NT2/D1 (cell line): ENCODE measurements at regions not wholly inside any gene's neighbourhood (a gene's known extent, or its start where the extent isn't known, plus 50 kb on each side); places are given as distances from the start of the nearest gene placed in this dataset.
"Not testable (repeated sequence)": the region's sequence is repeated elsewhere in the genome, so short reads cannot be mapped to it uniquely, and the experiment has no call there.

Experiments
- DNase-seq: peaks from one replicate; pipeline ENCODE4 v3.0.0-alpha.2; 2011; ENCODE audit warnings: low read depth, low spot score
- H3K27me3 ChIP-seq: 2 replicates; pipeline ENCODE4 v1.6.0; 2011; ENCODE audit warnings: mild to moderate bottlenecking; ENCODE audit not compliant: insufficient read length, insufficient read depth
- H3K36me3 ChIP-seq: 2 replicates; pipeline ENCODE4 v1.6.1; 2011; ENCODE audit warnings: mild to moderate bottlenecking, low read length, mixed read lengths; ENCODE audit not compliant: insufficient read depth, insufficient read length
- H3K4me1 ChIP-seq: 2 replicates; pipeline ENCODE4 v1.5.1; 2011; ENCODE audit not compliant: insufficient read depth, insufficient read length
- H3K4me3 ChIP-seq: 2 replicates; pipeline ENCODE4 v1.5.1; 2011; ENCODE audit warnings: low read depth; ENCODE audit not compliant: insufficient read length
- H3K9ac ChIP-seq: 2 replicates; pipeline ENCODE4 v1.6.0; 2011; ENCODE audit warnings: low read depth; ENCODE audit not compliant: insufficient read length
- H3K9me3 ChIP-seq: 2 replicates; pipeline ENCODE4 v1.5.1; 2011; ENCODE audit warnings: mild to moderate bottlenecking, low read length; ENCODE audit not compliant: insufficient read depth
- SUZ12 ChIP-seq: IDR thresholded peaks from 2 replicates; pipeline ENCODE4 v1.6.1; 2011; ENCODE audit not compliant: insufficient read length, insufficient read depth; ENCODE audit errors: extremely low read depth
- YY1 ChIP-seq: IDR thresholded peaks from 2 replicates; pipeline ENCODE4 v1.6.1; 2011; ENCODE audit not compliant: insufficient read length, insufficient read depth
- ZNF274 ChIP-seq: IDR thresholded peaks from 2 replicates; pipeline ENCODE4 v1.6.1; 2011; ENCODE audit warnings: mild to moderate bottlenecking, low read depth, low read length

DNA sequence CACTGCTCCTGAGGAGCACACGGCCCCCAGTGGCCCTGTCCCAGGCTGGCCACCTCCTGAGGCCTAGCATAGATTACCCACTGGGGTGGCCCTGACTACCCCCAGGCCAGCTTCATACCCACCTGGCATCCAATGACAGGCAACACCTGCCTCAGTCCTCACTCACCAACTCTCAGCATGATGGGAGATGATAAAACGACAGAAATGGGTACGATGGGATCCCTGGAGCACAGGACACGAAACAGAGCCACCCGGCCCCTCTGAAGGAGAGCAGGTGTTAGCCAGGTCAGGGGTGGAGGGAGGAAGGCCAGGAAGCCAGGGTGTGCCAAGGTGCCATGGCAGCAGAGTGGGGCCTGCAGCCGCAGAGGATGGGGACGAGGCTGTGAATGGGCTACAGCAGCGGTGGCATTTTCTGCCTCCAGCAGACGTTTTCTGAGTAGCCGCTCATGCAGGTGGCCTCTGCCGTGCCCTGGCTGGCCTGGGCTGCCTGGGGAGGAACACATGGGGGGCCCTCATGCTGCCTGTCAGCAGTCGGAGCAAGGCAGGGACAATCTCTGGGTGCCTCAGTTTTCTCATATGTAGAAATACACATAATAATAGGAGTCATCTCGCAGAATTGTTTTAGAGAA is 50.2 kb upstream of the FGF3 start:
- no peak for DNase-seq
- Histone ChIP-seq H3K9me3 (no peaks in the 10 kb centered on the region; the same call in 1 of the 2 replicates), H3K4me3 (no peak overlapping the region), H3K27me3 (peaks cover 4% of the 10 kb centered on the region), H3K4me1 (peaks cover 17% of the 10 kb centered on the region), H3K9ac (no peak overlapping the region), H3K36me3 (no peaks in the 10 kb centered on the region)
- no peak for TF ChIP-seq ZNF274
- TF ChIP-seq SUZ12: no peak
- TF ChIP-seq YY1: no peak

DNA sequence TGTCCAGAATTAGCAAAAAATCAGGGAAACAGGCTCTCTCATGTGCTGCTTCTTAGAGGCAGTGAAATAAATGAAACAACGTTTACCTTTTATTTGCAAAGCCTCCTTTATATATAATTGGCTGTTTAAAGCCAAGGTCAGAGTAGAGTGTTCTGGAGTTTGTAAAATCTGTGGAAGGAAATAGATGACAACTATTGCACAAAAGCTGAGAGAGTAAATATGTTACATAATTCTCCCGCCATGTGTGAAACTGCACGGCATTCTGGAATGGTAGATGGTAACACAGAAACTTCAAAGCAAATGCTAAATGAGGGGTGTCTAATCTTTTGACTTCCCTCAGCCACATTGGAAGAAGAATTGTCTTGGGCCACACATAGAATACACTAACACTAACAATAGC is 51.5 kb upstream of the FGF3 start:
- Histone ChIP-seq H3K9me3 (no peaks in the 10 kb centered on the region; the same call in 1 of the 2 replicates), H3K4me1 (peaks cover 17% of the 10 kb centered on the region), H3K4me3 (no peak overlapping the region), H3K27me3 (peaks cover 4% of the 10 kb centered on the region), H3K36me3 (no peaks in the 10 kb centered on the region), H3K9ac (no peak overlapping the region)
- DNase-seq: no peak
- no peak for TF ChIP-seq ZNF274
- no peak for TF ChIP-seq SUZ12

GRCh38 chr11:69873166-69874077 is 54.2 kb upstream of the FGF3 start:
- TF ChIP-seq YY1 (no peak), SUZ12 (no peak), ZNF274 (no peak)
- Histone ChIP-seq H3K36me3 (no peaks in the 10 kb centered on the region), H3K27me3 (peaks cover 4% of the 10 kb centered on the region), H3K4me1 (peaks cover 3% of the 10 kb centered on the region), H3K9me3 (no peaks in the 10 kb centered on the region; the same call in 1 of the 2 replicates), H3K4me3 (no peak overlapping the region), H3K9ac (no peak overlapping the region)
- no peak for DNase-seq

- H3K36me3 ChIP-seq: no peaks in the 10 kb centered on the region
- H3K4me3 ChIP-seq: no peak overlapping the region
- no peak overlapping the region for H3K9ac ChIP-seq
- TF ChIP-seq SUZ12 (no peak), ZNF274 (no peak), YY1 (no peak)
- no peak for DNase-seq
- no peaks in the 10 kb centered on the region for H3K27me3 ChIP-seq
- peaks cover 2% of the 10 kb centered on the region for H3K4me1 ChIP-seq
- H3K9me3 ChIP-seq: no peaks in the 10 kb centered on the region; the same call in 1 of the 2 replicates
These were observed 55.2 kb upstream of the FGF3 start for GRCh38 chr11:69874178-69874983.

- no peaks in the 10 kb centered on the region; the same call in 1 of the 2 replicates for H3K9me3 ChIP-seq
- no peak for DNase-seq
- H3K9ac ChIP-seq: no peak overlapping the region
- H3K4me1 ChIP-seq: peaks cover 2% of the 10 kb centered on the region
- H3K36me3 ChIP-seq: no peaks in the 10 kb centered on the region
- H3K27me3 ChIP-seq: no peaks in the 10 kb centered on the region
- no peak for TF ChIP-seq YY1
- TF ChIP-seq ZNF274: no peak
- no peak for TF ChIP-seq SUZ12
- no peak overlapping the region for H3K4me3 ChIP-seq
These were observed 55.9 kb upstream of the FGF3 start for GRCh38 chr11:69874984-69875624.

GRCh38 chr11:69876013-69876412 is 56.8 kb upstream of the FGF3 start:
- H3K4me1 ChIP-seq: peaks cover 2% of the 10 kb centered on the region
- no peak overlapping the region for H3K4me3 ChIP-seq
- no peaks in the 10 kb centered on the region for H3K36me3 ChIP-seq
- H3K9me3 ChIP-seq: no peaks in the 10 kb centered on the region; the same call in 1 of the 2 replicates
- DNase-seq: no peak
- H3K9ac ChIP-seq: no peak overlapping the region
- no peaks in the 10 kb centered on the region for H3K27me3 ChIP-seq
- no peak for TF ChIP-seq ZNF274
- no peak for TF ChIP-seq YY1
- no peak for TF ChIP-seq SUZ12

DNA sequence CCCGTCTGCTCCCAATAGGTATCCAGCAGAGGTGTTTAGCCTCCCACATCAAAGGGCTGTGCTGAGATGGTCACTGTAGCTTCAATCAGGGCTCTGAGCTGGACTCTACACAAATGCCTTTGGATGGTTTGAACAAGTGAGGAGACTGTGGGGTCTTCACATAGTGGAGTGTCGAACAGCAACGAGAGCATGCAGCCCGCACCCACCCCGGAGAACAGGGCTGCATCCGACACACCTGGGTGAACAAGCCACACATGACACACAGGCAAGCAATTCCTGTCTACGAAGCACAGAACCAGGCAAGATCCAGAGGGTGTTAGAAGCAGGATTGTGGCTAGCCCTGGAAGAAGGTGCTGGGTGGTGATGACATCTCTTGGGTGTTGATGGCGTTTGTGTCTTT is 58.0 kb upstream of the FGF3 start:
- Histone ChIP-seq H3K9ac (no peak overlapping the region), H3K9me3 (no peaks in the 10 kb centered on the region), H3K4me1 (peaks cover 5% of the 10 kb centered on the region), H3K27me3 (no peaks in the 10 kb centered on the region), H3K36me3 (no peaks in the 10 kb centered on the region), H3K4me3 (no peak overlapping the region)
- no peak for DNase-seq
- TF ChIP-seq YY1 (no peak), SUZ12 (no peak), ZNF274 (no peak)

DNA sequence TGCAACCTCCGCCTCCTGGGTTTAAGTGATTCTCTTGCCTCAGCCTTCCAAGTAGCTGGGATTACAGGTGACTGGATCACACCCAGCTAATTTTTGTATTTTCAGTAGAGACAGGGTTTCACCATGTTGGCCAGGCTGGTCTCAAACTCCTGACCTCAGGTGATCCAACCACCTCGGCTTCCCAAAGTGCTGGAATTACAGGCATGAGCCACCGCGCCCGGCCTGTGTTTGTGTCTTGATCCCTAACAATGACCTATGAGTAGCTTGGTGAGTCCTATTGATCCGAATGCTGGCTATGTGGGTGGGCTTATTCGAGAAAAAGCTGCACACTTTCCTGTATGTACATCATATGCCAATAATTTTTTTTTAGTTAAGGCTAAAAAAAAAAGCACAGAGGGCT is 58.5 kb upstream of the FGF3 start:
- not testable (repeated sequence) for DNase-seq, H3K9me3 ChIP-seq, H3K4me1 ChIP-seq, H3K4me3 ChIP-seq, H3K9ac ChIP-seq, H3K36me3 ChIP-seq, H3K27me3 ChIP-seq
